Neural progenitor cell (in vitro differentiated cells): ENCODE measurements at regions not wholly inside any gene's neighbourhood (a gene's known extent, or its start where the extent isn't known, plus 50 kb on each side); places are given as distances from the start of the nearest gene placed in this dataset.

Source experiments
- DNase-seq: peaks from one replicate; pipeline ENCODE4 v3.0.0-alpha.2; 2016; ENCODE audit warnings: low spot score
- H2AFZ ChIP-seq: fragments of 200-600 bp; sonication (generic); replicated peaks from 2 replicates; pipeline ENCODE4 v1.6.1; 2016; ENCODE audit warnings: antibody characterized with exemption
- H3F3A ChIP-seq: fragments of 200-600 bp; sonication (generic); 2 replicates; pipeline ENCODE4 v1.6.1; 2016; ENCODE audit warnings: antibody characterized with exemption, low read depth
- H3K27ac ChIP-seq: fragments of 200-600 bp; sonication (generic); 2 replicates; pipeline ENCODE4 v1.5.1; 2016; ENCODE audit warnings: mild to moderate bottlenecking
- H3K27me3 ChIP-seq: fragments of 200-600 bp; sonication (generic); 2 replicates; pipeline ENCODE4 v1.6.1; 2016; ENCODE audit warnings: mild to moderate bottlenecking, moderate library complexity
- H3K36me3 ChIP-seq: fragments of 200-600 bp; sonication (generic); 2 replicates; pipeline ENCODE4 v1.5.1; 2016
- H3K4me1 ChIP-seq: fragments of 200-600 bp; sonication (generic); 2 replicates; pipeline ENCODE4 v1.6.1; 2016; ENCODE audit warnings: mixed run types
- H3K4me2 ChIP-seq: fragments of 200-600 bp; sonication (generic); 2 replicates; pipeline ENCODE4 v1.6.1; 2016
- H3K4me3 ChIP-seq: fragments of 200-600 bp; sonication (generic); 2 replicates; pipeline ENCODE4 v1.5.1; 2016
- H3K79me2 ChIP-seq: fragments of 200-600 bp; sonication (generic); 2 replicates; pipeline ENCODE4 v1.6.1; 2016; ENCODE audit warnings: low read depth
- H3K9ac ChIP-seq: fragments of 200-600 bp; sonication (generic); 2 replicates; pipeline ENCODE4 v1.6.1; 2016
- H3K9me3 ChIP-seq: fragments of 200-600 bp; sonication (generic); 2 replicates; pipeline ENCODE4 v1.5.1; 2016; ENCODE audit warnings: low read depth
- H4K20me1 ChIP-seq: fragments of 200-600 bp; sonication (generic); 2 replicates; pipeline ENCODE4 v1.6.1; 2016; ENCODE audit warnings: low read depth
- H3K27ac Mint-ChIP-seq: 3 replicates; pipeline ENCODE4 v1.8.0; 2021; ENCODE audit warnings: mixed read lengths
- H3K27me3 Mint-ChIP-seq: 2 replicates; pipeline ENCODE4 v1.8.0; 2022; ENCODE audit warnings: low read depth, mild to moderate bottlenecking, inconsistent platforms, moderate library complexity, mixed read lengths; ENCODE audit not compliant: insufficient read depth
- H3K36me3 Mint-ChIP-seq: 3 replicates; pipeline ENCODE4 v1.8.0; 2021; ENCODE audit warnings: mixed read lengths
- H3K4me1 Mint-ChIP-seq: 3 replicates; pipeline ENCODE4 v1.8.0; 2021; ENCODE audit warnings: mixed read lengths
- H3K4me3 Mint-ChIP-seq: 3 replicates; pipeline ENCODE4 v1.8.0; 2021; ENCODE audit warnings: mild to moderate bottlenecking, moderate library complexity, mixed read lengths
- H3K9me3 Mint-ChIP-seq: 3 replicates; pipeline ENCODE4 v1.8.0; 2020; ENCODE audit warnings: mixed read lengths
- EZH2 ChIP-seq: fragments of 200-600 bp; sonication (generic); IDR thresholded peaks from 2 replicates; pipeline ENCODE4 v1.6.1; 2017; ENCODE audit warnings: antibody characterized with exemption, mild to moderate bottlenecking, moderate library complexity
- EZH2phosphoT487 ChIP-seq: fragments of 200-600 bp; sonication (generic); IDR thresholded peaks from 2 replicates; pipeline ENCODE4 v1.6.1; 2017; ENCODE audit warnings: antibody characterized with exemption
- TF ChIP-seq, protein P1 (sequence below): fragments of 200-600 bp; sonication (generic); IDR thresholded peaks from 2 replicates; pipeline ENCODE4 v1.5.1; 2017; ENCODE audit warnings: antibody characterized with exemption, mild to moderate bottlenecking

DNA sequence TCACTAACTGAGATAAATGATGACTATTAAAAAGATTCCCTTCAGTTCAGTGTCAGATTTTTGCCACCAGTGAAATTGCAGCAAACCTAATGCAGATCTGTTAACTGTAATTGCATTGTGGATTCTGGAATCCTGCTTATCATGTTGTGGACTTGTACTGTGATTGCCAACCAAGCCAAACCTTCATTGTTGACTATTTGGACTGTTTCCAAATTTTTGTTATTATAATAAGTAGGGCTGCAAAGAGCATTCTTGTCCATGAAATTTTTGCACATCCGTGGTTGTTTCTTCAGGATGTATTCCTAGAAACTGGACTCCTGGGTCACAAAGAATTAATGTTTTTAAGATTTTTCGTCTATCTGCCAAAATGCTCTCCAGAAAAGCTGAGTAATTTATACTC is 281.6 kb upstream of the ZMIZ1 start:
- Histone ChIP-seq H3K27me3 (peaks cover 12% of the 10 kb centered on the region), H2AFZ (no peak overlapping the region), H3F3A (no peaks in the 10 kb centered on the region), H3K4me3 (no peak overlapping the region), H3K9ac (no peak overlapping the region), H3K9me3 (no peaks in the 10 kb centered on the region), H3K79me2 (no peaks in the 10 kb centered on the region), H3K36me3 (no peaks in the 10 kb centered on the region), H3K4me1 (no peaks in the 10 kb centered on the region), H3K4me2 (no peak overlapping the region), H4K20me1 (no peaks in the 10 kb centered on the region), H3K27ac (no peak overlapping the region)
- TF ChIP-seq, protein P1, sequence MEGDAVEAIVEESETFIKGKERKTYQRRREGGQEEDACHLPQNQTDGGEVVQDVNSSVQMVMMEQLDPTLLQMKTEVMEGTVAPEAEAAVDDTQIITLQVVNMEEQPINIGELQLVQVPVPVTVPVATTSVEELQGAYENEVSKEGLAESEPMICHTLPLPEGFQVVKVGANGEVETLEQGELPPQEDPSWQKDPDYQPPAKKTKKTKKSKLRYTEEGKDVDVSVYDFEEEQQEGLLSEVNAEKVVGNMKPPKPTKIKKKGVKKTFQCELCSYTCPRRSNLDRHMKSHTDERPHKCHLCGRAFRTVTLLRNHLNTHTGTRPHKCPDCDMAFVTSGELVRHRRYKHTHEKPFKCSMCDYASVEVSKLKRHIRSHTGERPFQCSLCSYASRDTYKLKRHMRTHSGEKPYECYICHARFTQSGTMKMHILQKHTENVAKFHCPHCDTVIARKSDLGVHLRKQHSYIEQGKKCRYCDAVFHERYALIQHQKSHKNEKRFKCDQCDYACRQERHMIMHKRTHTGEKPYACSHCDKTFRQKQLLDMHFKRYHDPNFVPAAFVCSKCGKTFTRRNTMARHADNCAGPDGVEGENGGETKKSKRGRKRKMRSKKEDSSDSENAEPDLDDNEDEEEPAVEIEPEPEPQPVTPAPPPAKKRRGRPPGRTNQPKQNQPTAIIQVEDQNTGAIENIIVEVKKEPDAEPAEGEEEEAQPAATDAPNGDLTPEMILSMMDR, result no peak
- TF ChIP-seq EZH2 (no peak), EZH2phosphoT487 (no peak)
- Mint-ChIP-seq H3K27me3 (peaks cover 2% of the 10 kb centered on the region), H3K9me3 (peaks cover 12% of the 10 kb centered on the region), H3K36me3 (no peaks in the 10 kb centered on the region), H3K27ac (no peak overlapping the region), H3K4me3 (no peak overlapping the region), H3K4me1 (peaks cover 12% of the 10 kb centered on the region)
- no peak for DNase-seq

DNA sequence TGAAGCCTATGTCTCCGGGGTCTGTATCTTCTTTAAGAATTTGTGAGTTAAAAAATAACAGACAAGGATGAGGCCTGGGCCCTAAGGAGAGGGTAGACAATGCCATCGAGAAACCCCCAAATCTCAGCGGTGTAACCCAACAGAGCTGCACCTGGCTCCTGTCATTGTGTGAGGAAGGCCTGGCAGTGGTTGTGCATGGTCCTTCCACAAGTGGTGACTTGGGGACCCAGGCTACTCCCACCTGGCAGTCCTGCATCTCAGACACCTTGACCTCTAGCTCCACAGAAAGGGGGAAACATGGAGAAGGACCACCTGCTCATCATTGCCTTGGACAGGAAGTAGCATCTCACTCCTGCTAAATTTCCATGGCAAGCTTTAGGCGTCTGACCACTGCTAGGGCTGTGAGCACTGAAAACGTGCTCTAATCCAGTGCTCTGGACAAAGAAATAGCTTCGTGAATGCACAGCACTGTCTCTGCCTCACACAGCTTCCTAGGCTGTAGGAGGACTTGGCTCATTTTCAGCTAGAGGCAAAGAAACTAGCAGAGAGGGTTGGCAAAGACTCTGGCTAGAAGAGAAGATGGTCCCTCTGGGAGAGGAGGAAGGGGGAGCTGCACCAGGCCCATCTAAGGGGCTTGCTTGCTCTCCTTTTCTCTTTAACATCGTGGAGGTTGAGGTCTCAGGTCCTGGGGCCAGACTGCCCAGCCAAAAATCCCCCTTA is 273.9 kb upstream of the ZMIZ1 start:
- H3K4me3 ChIP-seq, result no peak overlapping the region
- H3K27ac ChIP-seq, result no peak overlapping the region
- H3K9me3 ChIP-seq, result no peaks in the 10 kb centered on the region
- H3K4me1 ChIP-seq, result no peaks in the 10 kb centered on the region
- TF ChIP-seq, protein P1, result no peak
- TF ChIP-seq EZH2 (no peak), EZH2phosphoT487 (no peak)
- no peak overlapping the region for H2AFZ ChIP-seq
- H4K20me1 ChIP-seq, result no peaks in the 10 kb centered on the region
- no peak overlapping the region for H3K9ac ChIP-seq
- no peaks in the 10 kb centered on the region for H3K79me2 ChIP-seq
- Mint-ChIP-seq H3K9me3 (peaks cover 2% of the 10 kb centered on the region), H3K27me3 (peaks cover 11% of the 10 kb centered on the region), H3K4me3 (no peak overlapping the region), H3K27ac (no peak overlapping the region), H3K36me3 (no peaks in the 10 kb centered on the region), H3K4me1 (peaks cover 6% of the 10 kb centered on the region)
- no peaks in the 10 kb centered on the region for H3K36me3 ChIP-seq
- no peaks in the 10 kb centered on the region for H3F3A ChIP-seq
- H3K27me3 ChIP-seq, result no peaks in the 10 kb centered on the region
- no peak overlapping the region for H3K4me2 ChIP-seq
- no peak for DNase-seq

DNA sequence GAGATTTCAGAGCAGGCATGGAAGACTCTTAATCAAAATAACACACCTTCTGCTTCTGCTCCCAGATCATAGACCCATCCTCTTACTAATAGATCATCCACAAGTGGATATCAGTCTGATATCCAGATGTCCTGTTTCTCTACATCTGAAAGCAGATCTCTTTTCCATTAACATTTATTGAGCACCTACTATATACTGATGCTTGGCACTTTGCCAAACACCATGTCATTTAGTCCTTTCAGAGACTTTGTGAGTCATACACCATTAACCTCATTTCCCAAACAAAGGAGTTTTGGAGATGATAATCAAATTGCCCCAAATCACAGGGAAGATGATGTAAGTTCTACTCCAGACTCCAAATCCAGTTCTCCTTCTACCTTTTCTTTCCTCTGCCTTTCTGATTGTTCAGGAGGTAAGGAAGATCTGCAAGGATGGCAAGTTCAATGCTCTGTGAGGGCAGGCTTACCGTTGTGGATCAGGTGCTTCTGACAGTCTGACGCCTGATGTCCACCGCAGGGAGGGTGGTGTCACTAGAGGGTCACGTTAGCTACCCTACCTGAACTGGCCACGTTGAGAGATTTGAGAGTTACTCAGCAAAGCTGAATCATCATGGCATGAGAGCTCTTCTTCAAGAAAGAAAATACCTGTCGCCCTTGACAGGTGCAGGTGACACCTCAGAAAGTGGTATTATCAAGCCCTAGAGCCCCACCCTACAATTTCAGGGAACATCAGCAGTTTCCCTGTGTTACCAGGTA is 269.6 kb upstream of the ZMIZ1 start:
- Mint-ChIP-seq H3K4me1 (peaks cover 26% of the 10 kb centered on the region), H3K27me3 (peaks cover 19% of the 10 kb centered on the region)

More for the DNA sequence above, 269.6 kb upstream of the ZMIZ1 start:
- Histone ChIP-seq H3K36me3 (no peaks in the 10 kb centered on the region), H3F3A (no peaks in the 10 kb centered on the region), H3K4me2 (no peak overlapping the region), H3K9me3 (no peaks in the 10 kb centered on the region), H3K4me1 (peaks cover 4% of the 10 kb centered on the region), H3K9ac (no peak overlapping the region), H4K20me1 (no peaks in the 10 kb centered on the region), H3K79me2 (no peaks in the 10 kb centered on the region), H3K4me3 (no peak overlapping the region), H3K27ac (no peak overlapping the region), H3K27me3 (no peaks in the 10 kb centered on the region), H2AFZ (no peak overlapping the region)
- no peak for DNase-seq
- Mint-ChIP-seq H3K27ac (no peak overlapping the region), H3K36me3 (no peaks in the 10 kb centered on the region), H3K4me3 (no peak overlapping the region), H3K9me3 (no peaks in the 10 kb centered on the region)
- TF ChIP-seq, protein P1, result no peak
- TF ChIP-seq EZH2 (no peak), EZH2phosphoT487 (no peak)
